Skin epidermis (tissue), 12 donors: ENCODE measurements at regions not wholly inside any gene's neighbourhood (a gene's known extent, or its start where the extent isn't known, plus 50 kb on each side); places are given as distances from the start of the nearest gene placed in this dataset.

Experiments
- H3K27ac ChIP-seq, 21 experiments: fragments of 200-600 bp; sonication (generic) in 11 of 21; one replicate each; pipeline ENCODE4 v1.5.0; 2020; ENCODE audit warnings: mild to moderate bottlenecking in 3 of 21, inconsistent platforms in 2 of 21, moderate library complexity in 2 of 21
- H3K4me3 ChIP-seq, 7 experiments: fragments of 200-600 bp; sonication (generic) in 2 of 7; one replicate each; pipeline ENCODE4 v1.5.0; 2020; ENCODE audit warnings: inconsistent platforms in 2 of 7, mild to moderate bottlenecking in 2 of 7, moderate library complexity in 1 of 7

- H3K27ac ChIP-seq: no peak overlapping the region
- H3K4me3 ChIP-seq: no peak overlapping the region
These were observed 260.4 kb downstream of the SLITRK1 start for GRCh38 chr13:83621765-83622421.

DNA sequence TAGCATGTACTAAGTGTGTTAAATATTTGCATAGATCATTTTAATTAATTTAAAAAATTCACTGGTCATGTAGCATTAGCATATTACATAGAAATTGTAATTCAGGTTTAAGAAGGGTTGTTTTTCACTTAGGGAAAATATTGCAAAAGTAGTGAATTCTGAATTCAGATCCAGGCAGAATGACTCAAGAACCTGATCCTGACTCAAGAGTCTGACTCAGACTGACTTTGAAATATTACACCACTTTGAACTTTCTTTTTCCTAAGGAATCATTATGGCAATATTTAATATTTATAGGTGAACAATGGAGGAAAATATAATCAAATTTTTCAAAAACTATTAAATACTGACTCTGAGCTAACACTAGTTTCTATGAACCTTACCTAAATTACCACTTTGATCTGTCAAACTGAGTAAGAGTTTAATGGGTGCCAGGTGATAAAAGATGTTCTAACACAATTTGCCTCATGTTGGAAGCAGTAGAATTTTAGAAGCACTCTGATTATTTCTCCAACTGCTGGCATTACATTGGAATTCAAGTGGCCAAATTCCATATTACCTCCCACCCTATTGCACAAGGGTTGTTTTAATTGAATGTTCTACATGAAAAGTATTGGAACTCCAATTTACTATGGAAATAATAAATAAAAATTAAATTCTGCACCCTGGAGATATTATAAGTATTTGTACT is 261.6 kb downstream of the SLITRK1 start:
- Histone ChIP-seq H3K27ac (no peak overlapping the region), H3K4me3 (no peak overlapping the region)

DNA sequence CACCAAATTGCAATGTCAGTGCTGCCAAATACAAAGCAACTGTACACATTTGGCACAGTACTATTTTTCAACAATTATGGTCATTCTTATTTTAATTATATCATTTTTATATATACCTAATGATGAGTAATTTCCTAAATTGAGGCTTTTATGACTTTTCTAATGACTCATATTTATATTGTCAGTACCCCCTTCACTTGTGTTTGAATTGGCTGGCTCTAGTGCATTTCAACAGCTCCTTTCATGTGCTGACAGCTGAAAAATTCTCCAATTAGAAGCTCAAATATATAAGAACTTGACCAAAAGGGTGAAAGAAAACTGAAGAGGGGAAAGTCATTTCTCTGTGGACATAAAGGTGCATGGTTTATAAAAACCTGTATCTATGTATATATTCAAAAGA is 263.3 kb downstream of the SLITRK1 start:
- H3K27ac ChIP-seq: no peak overlapping the region
- H3K4me3 ChIP-seq: no peak overlapping the region

- H3K27ac ChIP-seq: no peak overlapping the region
- no peak overlapping the region for H3K4me3 ChIP-seq
These were observed 268.8 kb downstream of the SLITRK1 start for GRCh38 chr13:83613524-83613923.

DNA sequence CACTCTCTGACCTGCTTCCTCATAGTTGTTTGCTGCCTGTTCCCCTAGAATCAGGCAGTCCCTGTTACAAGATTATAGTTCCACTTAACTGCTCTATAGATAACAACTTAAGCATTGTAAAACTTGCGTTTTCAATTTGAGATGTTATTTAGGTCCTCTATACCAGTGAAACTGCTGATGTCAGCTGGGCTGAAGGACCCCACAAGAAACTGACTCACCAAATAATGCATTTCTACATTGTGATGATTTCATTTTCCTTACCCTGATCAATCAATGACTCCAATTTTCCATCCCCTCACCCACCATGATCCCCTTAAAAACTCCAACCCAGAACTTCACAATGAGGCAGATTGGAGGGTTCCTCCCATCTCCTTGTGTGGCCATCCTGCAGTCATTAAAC is 280.7 kb downstream of the SLITRK1 start:
- H3K27ac ChIP-seq: no peak overlapping the region
- H3K4me3 ChIP-seq: no peak overlapping the region

GRCh38 chr13:83592095-83592494 is 290.2 kb downstream of the SLITRK1 start:
- no peak overlapping the region for H3K27ac ChIP-seq
- H3K4me3 ChIP-seq: no peak overlapping the region

DNA sequence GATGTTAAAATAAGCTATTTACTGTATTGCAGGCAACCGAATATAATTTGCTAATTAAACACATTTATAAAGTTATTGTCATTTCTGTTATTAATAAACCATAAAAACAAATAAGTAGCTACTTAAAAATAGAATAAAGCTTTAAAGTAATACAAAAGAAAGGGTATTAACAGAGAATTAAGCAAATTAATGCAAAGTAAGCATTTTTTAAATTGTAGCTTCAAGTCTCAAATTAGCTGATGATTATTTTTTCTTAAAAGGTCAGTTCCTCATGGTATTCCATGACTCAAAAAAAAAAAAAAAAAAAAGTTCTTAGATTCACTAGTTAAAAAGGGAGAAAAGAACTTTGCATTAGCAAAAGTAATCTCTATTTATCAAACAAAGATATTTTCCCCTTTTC is 292.5 kb downstream of the SLITRK1 start:
- H3K27ac ChIP-seq: no peak overlapping the region
- no peak overlapping the region for H3K4me3 ChIP-seq

- Histone ChIP-seq H3K27ac (no peak overlapping the region), H3K4me3 (no peak overlapping the region)
These were observed 305.1 kb downstream of the SLITRK1 start for GRCh38 chr13:83577183-83577582.

GRCh38 chr13:83568019-83568418 is 314.3 kb downstream of the SLITRK1 start:
- H3K4me3 ChIP-seq: no peak overlapping the region
- H3K27ac ChIP-seq: no peak overlapping the region

DNA sequence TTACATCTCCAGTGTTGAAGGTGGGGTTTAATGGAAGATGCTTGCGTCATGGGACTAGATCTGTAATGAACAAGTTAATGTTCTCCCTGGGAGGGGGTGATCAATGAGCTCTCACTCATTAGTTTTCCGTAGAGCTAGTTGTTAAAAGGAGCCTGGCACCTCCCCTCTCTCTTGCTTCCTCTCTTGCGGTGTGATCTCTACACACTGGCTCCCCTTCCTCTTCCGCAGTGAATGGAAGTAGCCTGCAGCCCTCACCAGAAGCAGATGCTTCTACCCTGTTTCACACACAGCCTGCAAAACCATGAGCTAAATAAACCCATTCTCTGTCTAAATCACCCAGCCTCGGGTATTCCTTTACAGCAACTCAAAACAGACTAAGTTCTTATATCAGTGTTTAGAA is 318.8 kb downstream of the SLITRK1 start:
- Histone ChIP-seq H3K4me3 (no peak overlapping the region), H3K27ac (no peak overlapping the region)

- no peak overlapping the region for H3K4me3 ChIP-seq
- H3K27ac ChIP-seq: no peak overlapping the region
These were observed 324.4 kb downstream of the SLITRK1 start for GRCh38 chr13:83557845-83558244.

DNA sequence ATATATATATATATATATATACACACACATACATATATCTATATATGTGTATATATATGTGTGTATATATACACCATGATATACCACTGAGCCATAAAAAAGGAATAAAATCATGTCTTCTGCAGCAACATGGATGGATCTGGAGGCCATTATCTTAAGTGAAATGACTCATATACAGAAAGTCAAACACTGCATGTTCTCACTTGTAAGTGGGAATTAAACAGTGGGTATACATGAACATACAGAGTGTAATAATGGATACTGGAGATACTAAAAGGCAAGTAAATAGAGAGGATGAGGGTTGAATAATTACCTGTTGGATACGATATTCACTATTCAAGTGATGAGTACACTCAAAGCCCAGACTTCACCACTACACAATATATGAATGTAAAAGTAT is 332.6 kb downstream of the SLITRK1 start:
- Histone ChIP-seq H3K27ac (no peak overlapping the region), H3K4me3 (no peak overlapping the region)

DNA sequence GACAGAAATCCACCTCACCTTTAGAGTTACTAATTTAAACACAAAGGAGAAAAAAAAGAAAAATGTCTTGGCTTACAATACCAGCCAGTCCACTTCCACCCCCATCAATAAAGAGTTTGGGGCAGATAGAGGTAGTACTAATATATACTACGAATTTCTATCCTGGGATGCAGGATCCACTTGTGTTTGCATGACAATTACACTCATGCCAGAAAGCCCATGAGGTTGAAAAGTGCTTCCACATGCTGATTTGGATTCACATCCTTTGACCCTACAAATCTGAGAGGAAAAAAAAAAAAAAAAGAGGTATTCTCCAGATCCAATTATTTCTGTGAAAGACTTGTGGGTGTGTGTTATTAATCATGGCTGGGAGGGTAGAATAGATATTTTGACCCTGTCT is 335.2 kb downstream of the SLITRK1 start:
- Histone ChIP-seq H3K27ac (no peak overlapping the region), H3K4me3 (no peak overlapping the region)

DNA sequence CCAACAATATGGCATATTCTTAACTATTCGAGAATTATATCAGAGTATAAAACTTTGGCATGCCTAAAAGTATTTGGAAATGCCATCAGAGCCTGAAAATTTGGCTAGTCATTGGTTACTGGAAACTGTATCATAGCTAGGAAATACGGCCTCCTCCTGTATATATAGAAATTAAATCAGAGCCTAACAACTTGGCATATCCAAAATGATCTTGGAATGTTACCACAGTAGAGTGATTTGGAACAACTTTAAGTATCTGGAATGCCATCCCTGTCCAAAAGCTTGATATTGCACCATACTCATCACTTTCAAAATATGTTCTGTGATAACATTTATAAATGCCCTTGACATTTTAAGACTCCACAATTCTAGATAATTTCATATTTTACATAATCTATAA is 335.8 kb downstream of the SLITRK1 start:
- Histone ChIP-seq H3K4me3 (no peak overlapping the region), H3K27ac (no peak overlapping the region)

DNA sequence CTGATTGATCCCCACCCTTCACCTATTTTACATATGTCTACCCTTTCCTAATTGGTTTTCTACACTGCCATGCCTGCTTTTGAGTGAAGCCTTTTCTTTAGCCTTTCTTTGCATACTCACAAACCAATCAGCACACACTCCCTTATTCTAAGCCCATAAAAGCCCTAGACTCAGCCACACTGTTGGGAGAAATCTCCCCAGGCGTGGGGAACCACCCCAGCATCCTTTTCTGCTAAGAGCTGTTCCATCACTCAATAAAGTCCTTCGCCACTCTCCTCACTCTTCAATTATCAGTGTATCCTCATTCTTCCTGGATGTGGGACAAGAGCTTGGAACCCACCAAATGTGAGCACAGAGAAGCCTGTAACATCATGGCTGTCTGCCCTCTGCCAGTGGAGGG is 343.6 kb downstream of the SLITRK1 start:
- Histone ChIP-seq H3K4me3 (no peak overlapping the region), H3K27ac (no peak overlapping the region)

DNA sequence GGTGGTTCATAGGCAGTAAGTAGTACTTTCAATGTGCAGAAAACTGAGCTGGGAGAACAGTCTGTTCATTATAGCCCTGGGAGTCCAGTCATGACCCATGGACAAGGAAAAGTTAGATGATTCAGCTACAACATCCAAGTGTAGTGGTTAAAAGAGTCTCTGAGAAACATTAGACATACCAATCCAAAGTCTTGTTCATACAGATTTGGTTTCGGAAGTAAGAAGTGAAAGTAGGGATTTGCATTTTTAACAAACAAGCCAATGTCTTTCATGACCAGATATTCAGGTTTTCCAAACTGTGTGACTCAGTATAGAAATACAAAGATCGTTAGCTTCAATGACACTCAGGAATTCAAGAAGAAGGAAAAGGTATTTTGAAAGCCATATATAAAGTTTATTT is 345.3 kb downstream of the SLITRK1 start:
- H3K27ac ChIP-seq: no peak overlapping the region
- no peak overlapping the region for H3K4me3 ChIP-seq

DNA sequence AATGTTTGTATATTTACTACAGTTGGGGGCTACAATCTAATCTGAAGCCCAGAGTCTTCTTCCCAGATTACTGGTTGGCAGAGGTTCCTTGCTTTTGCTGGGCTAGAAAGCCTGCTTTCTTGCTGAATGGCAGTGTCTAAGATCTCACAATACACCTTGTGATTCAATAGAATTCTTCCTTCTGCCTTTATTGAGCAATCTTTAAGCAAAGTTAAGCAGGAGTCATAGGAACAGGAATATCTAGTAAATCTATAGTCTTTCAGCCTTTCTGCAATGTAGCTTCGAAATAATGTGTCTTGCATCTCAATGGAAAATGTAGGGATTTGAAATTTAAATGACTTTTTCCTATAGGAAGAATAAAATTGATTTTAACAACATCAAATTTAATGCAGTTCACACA is 346.1 kb downstream of the SLITRK1 start:
- no peak overlapping the region for H3K27ac ChIP-seq
- no peak overlapping the region for H3K4me3 ChIP-seq

GRCh38 chr13:83532809-83533208 is 349.5 kb downstream of the SLITRK1 start:
- no peak overlapping the region for H3K4me3 ChIP-seq
- no peak overlapping the region for H3K27ac ChIP-seq

DNA sequence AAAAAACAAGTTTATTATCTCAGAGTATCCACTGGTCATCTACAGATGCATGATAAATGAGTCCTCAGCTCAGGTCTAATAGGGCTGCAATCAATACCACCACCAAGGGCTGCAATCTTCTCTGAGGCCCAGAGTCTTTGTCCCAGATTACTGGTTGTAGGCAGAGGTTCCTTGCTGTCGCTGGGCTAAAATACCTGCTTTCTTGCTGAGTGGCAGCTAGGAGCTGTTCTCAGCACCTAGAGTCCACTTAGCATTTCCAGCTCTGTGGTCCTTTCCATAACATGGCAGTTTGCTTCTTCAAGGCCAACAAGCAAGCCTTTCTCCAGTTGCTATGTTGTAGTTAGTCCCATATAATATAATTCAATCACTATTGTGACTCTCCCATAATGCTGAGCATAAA is 351.3 kb downstream of the SLITRK1 start:
- no peak overlapping the region for H3K4me3 ChIP-seq
- no peak overlapping the region for H3K27ac ChIP-seq

GRCh38 chr13:83516781-83517180 is 365.5 kb downstream of the SLITRK1 start:
- Histone ChIP-seq H3K27ac (no peak overlapping the region), H3K4me3 (no peak overlapping the region)

DNA sequence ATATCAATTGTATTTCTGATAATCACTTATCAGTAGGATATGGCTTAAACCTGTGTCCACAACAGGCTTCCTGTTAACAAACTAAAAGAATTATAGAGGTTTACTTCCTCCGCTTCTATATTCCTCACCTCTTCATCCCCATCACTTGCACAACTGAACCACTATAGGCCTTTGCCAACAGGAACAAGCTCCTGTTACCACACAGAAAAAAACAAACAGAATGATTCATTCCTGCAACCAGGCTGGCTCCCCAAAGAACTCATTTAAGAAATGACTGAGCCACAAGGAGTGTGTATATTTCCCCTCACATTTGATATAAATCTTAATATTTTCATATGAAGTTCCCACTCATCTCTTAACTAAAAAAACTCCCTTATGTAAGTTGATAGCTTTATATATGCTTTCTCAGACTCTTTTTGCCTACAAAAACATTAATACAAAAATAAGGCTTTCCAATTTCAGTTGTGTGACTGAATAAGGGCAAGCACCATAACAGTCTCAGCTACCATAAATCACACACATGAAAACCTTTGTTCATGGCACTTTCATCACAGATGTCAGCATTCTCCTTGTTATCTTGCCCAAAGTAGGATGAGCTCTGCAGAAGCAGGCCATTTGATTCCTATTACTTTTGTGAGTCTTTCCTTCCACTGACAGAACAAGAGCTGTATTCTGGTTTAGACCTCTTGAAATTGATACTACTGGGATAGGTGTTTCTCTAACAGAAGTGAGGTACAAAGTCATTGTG is 366.8 kb downstream of the SLITRK1 start:
- Histone ChIP-seq H3K27ac (no peak overlapping the region), H3K4me3 (no peak overlapping the region)
